ENCODE measurements at regions not wholly inside any gene's neighbourhood (a gene's known extent, or its start where the extent isn't known, plus 50 kb on each side); places are given as distances from the start of the nearest gene placed in this dataset.

- TF ChIP-seq EHMT2 (IDR thresholded peaks at IDR 0.05; ENCODE audit: low read depth) (no peak), MAFK (IDR thresholded peaks at IDR 0.05; ENCODE audit: partially characterized antibody) (no peak), NPAS2 (CRISPR knock-in tag; IDR thresholded peaks at IDR 0.05; ENCODE audit: borderline replicate concordance) (no peak), MAX (IDR thresholded peaks at IDR 0.05) (no peak)
Measured at GRCh38 chr15:69700380-69700779, 247.8 kb downstream of the RPLP1 start (continued).

GRCh38 chr15:69701198-69701597 is 248.6 kb downstream of the RPLP1 start:
- WGBS (ENCODE audit: missing lambda C conversion rate): 23% methylated on average over 3 of the region's 3 CpGs
- CTCF ChIA-PET: interaction anchor here (0.5 to 1.4 kb wide), 3 partner anchors 8 to 787 kb away, joined by 3 to 4 read pairs (median 4); no protein-coding TSS in a partner anchor
- POLR2A ChIA-PET: no interaction called here
- FAIRE-seq (no peak), ATAC-seq (no peak), DNase-seq (ENCODE audit: low read depth in 1 of 2, low spot score in 1 of 2) (no peak)
- no peak overlapping the region for H3K4me2 ChIP-seq
- no peak overlapping the region for H3K4me3 ChIP-seq
- TF ChIP-seq CEBPB (IDR thresholded peaks at IDR 0.05): no peak
- no peak for TF ChIP-seq ESRRA (IDR thresholded peaks at IDR 0.05; ENCODE audit: borderline replicate concordance, low read length)
- TF ChIP-seq EHMT2 (IDR thresholded peaks at IDR 0.05; ENCODE audit: low read depth): no peak
- TF ChIP-seq RAD21 (conservative IDR thresholded peaks at IDR 0.05 in 1 of 2, IDR thresholded peaks at IDR 0.05 in 1 of 2): no peak
- TF ChIP-seq POLR2AphosphoS2 (conservative IDR thresholded peaks at IDR 0.05; ENCODE audit: low read length): no peak
- no peak for TF ChIP-seq CHD2 (IDR thresholded peaks at IDR 0.05; ENCODE audit: low read length, partially characterized antibody)
- TF ChIP-seq CTCF (IDR thresholded peaks at IDR 0.05): no peak
- TF ChIP-seq GATA3 (IDR thresholded peaks at IDR 0.05; ENCODE audit: borderline replicate concordance): no peak
- TF ChIP-seq BHLHE40 (IDR thresholded peaks at IDR 0.05; ENCODE audit: low read depth, low read length): no peak
- TF ChIP-seq FOSB (CRISPR knock-in tag; IDR thresholded peaks at IDR 0.05): no peak
- TF ChIP-seq NR3C1 (IDR thresholded peaks at IDR 0.05): no peak
- H3K27ac ChIP-seq: no peak overlapping the region
- H3K9me3 ChIP-seq: peaks cover 12% of the 10 kb centered on the region; the same call in 2 of the 3 replicates
- H3K4me1 ChIP-seq: no peaks in the 10 kb centered on the region

- TF ChIP-seq GATA3 (IDR thresholded peaks at IDR 0.05; ENCODE audit: borderline replicate concordance) (no peak), USF2 (IDR thresholded peaks at IDR 0.05) (no peak), HOXB13 (CRISPR knock-in tag; IDR thresholded peaks at IDR 0.05; ENCODE audit: low read depth) (no peak), EHF (CRISPR knock-in tag; IDR thresholded peaks at IDR 0.05) (no peak), ZNF302 (CRISPR knock-in tag; IDR thresholded peaks at IDR 0.05) (no peak), HMGXB4 (CRISPR knock-in tag; IDR thresholded peaks at IDR 0.05; ENCODE audit: borderline replicate concordance) (no peak), POLR2AphosphoS2 (conservative IDR thresholded peaks at IDR 0.05; ENCODE audit: low read length) (no peak), MAZ (IDR thresholded peaks at IDR 0.05; ENCODE audit: borderline replicate concordance, low read depth, low read length) (no peak), CHD2 (IDR thresholded peaks at IDR 0.05; ENCODE audit: low read length, partially characterized antibody) (no peak), CBX8 (IDR thresholded peaks at IDR 0.05) (no peak), E2F6 (IDR thresholded peaks at IDR 0.05; ENCODE audit: borderline replicate concordance, low read depth) (no peak), RAD21 (conservative IDR thresholded peaks at IDR 0.05 in 1 of 2, IDR thresholded peaks at IDR 0.05 in 1 of 2) (no peak), RARB (CRISPR knock-in tag; IDR thresholded peaks at IDR 0.05) (no peak), SREBF2 (IDR thresholded peaks at IDR 0.05) (no peak), ZC3H11A (IDR thresholded peaks at IDR 0.05) (no peak), RCOR1 (IDR thresholded peaks at IDR 0.05; ENCODE audit: low read depth, low read length) (no peak), ATOH8 (CRISPR knock-in tag; IDR thresholded peaks at IDR 0.05; ENCODE audit: low read depth) (no peak), KDM1A (IDR thresholded peaks at IDR 0.05; ENCODE audit: low read depth) (no peak), CBX2 (IDR thresholded peaks at IDR 0.05; ENCODE audit: borderline replicate concordance, low read depth) (no peak), FOXS1 (CRISPR knock-in tag; IDR thresholded peaks at IDR 0.05) (no peak)
- Histone ChIP-seq H3K4me1 (no peaks in the 10 kb centered on the region), H3K4me2 (no peak overlapping the region), H3K9me3 (peaks cover 34% of the 10 kb centered on the region), H3K27ac (no peak overlapping the region), H3K4me3 (no peak overlapping the region)
- CTCF ChIA-PET: interaction anchor here (1.0 to 1.1 kb wide), 2 partner anchors 9 to 40 kb away, joined by 3 read pairs; no protein-coding TSS in a partner anchor
- POLR2A ChIA-PET: no interaction called here
- WGBS (ENCODE audit: missing lambda C conversion rate): 54% methylated on average over 9 of the region's 9 CpGs
- ATAC-seq (no peak), FAIRE-seq (no peak), DNase-seq (ENCODE audit: low read depth in 1 of 2, low spot score in 1 of 2) (no peak)
Measured at GRCh38 chr15:69703532-69704187, 251.0 kb downstream of the RPLP1 start.
